GM21381 (cell line): ENCODE measurements at regions not wholly inside any gene's neighbourhood (a gene's known extent, or its start where the extent isn't known, plus 50 kb on each side); places are given as distances from the start of the nearest gene placed in this dataset.

Source experiments
- ATAC-seq: cut with Tn5 transposase; IDR thresholded peaks from one replicate; pipeline ENCODE4 v1.9.1; 2021; ENCODE audit warnings: mild to moderate bottlenecking, moderate library complexity; ENCODE audit not compliant: unreplicated experiment

DNA sequence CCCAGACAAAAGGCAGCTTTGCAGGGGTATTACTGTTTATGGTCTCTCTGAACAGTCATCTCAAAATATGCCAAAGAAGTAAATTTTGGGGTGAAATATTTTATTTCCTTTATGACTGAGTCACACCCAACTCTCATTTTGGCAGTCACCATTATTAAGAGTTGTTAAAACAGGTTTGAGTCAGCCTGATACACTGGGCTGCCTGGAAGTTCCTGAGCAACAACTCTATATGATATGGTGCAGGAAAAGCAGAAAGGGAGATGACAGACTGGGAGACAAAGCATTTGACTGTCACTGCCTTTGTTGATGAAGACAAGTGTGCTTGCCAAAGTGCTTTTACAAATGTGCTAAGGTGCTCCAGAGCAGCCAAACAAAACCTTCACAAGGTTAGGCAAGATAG lies 1263.5 kb downstream of the PCDH7 start:
- no peak for ATAC-seq

DNA sequence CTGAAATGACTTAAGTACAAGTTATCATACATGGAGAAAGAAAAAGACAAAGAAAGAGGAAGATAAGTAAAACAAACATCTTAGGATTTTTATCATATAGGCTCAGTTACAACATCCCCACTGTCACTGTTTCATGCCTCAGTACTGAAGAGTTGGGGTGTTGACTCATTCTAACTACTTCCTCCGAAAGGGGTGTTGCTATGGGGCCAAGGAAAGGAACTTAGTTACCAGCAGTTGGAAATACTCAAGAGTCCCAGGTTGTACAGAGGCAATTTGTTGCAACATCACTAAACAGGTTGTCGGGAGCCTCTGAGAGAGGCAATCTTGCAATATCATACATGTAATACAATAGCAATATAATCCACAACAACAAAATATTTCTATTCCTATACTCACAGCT lies 1264.7 kb downstream of the PCDH7 start:
- no peak for ATAC-seq

DNA sequence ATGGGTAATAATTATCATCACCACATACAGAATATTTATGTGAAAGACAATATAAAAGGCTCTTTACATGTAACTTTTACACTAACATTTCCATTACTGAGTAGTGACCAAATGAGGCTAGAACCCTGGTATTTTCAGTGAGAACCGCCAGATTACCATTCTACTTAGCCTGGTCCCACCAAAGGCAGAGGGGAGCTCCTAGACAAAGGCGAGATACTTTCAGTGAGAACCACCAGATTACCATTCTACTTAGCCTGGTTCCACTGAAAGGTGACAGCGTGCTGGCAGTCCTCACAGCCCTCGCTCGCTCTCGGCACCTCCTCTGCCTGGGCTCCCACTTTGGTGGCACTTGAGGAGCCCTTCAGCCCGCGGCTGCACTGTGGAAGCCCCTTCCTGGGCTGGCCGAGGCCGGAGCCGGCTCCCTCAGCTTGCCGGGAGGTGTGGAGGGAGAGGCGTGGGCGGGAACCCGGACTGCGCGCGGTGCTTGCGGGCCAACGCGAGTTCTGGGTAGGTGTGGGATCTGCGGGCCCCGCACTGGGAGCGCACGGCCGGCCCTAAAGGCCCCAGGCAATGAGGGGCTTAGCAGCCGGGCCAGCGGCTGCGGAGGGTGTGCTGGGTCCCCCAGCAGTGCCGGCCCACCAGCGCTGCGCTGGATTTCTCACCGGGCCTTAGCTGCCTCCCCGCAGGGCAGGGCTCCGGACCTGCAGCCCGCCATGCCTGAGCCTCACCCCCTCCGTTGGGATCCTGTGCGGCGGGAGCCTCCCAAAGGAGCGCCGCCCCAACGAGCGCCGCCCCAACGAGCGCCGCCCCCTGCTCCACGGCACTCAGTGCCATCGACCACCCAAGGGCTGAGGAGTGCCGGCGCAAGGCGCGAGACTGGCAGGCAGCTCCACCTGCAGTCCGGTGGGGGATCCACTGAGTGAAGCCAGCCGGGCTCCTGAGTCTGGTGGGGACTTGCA lies 1276.1 kb downstream of the PCDH7 start:
- ATAC-seq = no peak

DNA sequence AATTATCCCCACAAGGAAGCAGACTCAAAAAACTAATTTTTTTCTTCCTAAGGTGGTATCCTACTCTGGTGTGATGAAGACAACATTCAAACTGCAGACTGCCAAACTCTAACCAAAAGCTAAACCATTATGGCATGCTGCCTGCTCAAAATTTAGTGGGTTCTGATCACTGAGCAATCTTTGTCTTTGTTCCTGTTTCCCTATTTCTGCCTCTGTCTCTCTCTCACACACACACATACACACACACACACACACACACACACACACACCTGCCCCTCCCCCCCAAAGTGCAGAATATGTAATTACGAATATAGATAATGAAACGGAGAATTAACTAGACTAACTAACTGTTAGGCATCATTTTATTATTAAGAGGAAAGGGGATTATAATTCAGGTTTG lies 1278.6 kb downstream of the PCDH7 start:
- no peak for ATAC-seq

DNA sequence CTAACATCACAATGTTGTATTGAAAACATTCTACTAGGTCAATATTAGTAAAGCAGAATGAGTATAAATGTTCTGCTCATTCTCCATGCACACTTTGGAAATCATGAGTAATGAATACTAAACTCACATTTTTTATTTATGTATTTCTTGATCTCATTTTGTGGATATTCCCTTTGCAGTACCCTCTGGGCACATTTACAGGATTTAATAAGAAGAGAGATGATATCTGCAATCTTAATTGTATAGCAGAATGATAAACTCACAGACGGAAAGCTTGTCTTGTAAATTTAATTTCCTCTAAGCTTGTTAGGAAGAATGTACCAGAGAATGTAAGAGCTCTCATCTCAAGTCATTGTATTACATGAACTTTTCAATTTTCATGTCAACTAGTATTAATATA lies 1279.7 kb downstream of the PCDH7 start:
- ATAC-seq = no peak

DNA sequence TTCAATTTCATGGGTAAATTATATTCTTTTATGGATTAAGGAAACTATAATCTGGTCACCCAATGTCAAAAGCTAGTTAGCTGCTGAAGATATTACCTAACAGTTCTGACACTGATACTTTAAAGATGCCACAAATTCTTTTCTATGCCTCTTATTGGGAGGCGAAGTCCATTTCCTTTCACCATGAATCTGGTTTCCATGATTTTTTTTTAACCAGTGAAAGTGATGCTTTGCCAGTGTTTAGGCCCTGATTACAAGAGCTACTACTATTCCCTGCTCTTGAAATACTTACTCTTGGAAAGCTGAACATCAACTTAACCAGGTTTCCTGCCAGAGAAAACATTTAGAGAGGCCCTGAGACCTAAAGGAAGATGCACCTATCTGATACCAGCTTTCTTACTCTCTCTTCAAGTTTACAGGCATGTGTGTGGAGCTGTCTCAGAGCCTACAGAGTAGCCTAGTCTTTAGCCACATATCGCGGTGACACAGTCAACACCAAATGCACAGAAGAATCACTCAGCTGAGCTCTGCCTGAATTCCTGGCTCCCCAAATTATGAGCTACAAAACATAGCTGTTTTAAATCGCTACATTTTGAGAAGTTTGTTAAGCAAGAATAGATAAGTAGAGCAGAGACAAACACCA lies 1280.8 kb downstream of the PCDH7 start:
- ATAC-seq = no peak

DNA sequence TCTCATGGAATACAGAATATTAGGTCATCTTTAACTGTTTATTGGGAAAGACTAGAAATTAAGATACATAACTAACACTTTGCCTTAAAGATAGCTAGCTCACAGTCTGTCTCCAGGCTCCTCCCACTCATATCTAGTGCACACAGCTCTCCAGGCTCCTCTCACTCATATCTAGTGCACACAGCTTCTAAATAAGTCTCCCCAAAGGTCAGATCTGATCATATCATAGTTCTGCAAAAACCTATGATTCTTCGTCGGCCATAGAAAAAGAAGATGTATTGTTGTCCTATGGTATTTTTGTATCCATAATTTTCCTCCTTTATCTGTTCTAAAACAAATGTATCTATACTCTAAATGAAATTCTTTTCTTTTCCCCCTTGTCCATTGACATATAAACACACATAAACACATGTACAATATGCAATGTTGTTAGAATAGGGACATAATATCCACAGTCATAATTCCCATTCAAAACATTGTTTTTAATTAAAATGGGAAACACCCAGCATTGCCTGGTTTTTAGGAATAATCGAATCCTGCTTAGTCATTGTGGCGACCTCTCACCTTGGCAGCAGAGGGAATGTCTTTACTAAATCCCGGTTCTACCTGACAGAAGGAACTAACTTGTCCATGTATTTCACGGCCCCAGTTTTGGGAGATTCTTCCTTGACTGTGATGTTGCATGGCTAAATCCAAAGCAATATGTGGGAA lies 1282.0 kb downstream of the PCDH7 start:
- ATAC-seq = no peak

DNA sequence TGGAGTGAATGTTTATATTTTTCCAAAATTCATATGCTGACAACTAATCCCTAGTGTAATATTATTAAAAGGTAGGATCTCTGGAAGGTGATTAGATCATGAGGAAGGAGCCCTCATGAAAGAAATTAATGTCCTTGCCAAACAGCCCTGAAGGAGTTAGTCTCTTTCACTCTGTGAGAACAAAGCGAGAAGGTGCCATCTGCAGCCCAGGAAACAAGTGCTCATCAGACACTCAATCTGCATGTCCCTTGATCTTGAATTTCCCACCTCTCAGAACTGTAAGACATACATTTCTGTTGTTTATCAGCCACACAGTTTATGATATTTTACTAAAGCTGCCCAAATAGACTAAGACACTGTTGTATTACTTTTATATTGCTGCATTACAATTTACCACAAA lies 1283.4 kb downstream of the PCDH7 start:
- ATAC-seq = no peak

DNA sequence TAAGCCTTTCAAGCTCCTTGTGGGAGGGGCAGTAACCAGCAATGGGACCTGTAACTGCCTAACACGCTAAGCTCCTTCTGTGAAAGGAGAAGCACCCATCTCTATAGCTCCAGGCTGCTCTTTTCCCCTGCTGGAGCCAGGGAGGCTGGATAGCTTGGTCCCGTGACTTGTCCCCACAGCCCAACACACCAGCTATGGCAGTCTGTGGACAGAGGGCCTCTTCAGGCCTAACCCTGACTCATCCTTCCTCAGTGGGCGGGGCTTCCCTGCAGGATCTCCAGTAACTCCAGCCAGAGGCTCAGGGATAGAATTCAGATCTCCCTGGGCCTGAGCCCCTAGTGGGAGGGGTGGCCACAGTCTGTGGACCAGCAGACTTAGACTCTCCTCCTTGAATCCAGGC lies 1290.1 kb downstream of the PCDH7 start:
- ATAC-seq = no peak

DNA sequence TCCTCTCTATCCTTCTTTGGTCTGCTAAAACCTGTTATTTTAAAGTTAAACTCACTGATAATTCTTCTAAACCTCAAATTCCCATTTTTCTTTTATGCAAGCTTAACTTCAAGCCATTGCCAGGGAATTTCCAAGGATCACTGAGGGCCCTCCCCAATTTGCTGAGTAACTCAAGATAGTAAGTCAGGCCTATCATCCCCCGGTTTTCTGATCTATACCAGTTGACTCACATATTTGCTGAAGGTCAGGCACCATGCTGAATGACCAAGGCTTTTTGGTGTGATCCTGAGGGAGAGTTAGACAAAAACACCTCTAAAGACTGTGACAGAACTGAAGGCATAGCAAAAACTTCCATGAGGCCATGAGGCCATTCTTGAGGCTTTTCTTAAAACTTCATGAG lies 1301.9 kb downstream of the PCDH7 start:
- ATAC-seq = no peak

DNA sequence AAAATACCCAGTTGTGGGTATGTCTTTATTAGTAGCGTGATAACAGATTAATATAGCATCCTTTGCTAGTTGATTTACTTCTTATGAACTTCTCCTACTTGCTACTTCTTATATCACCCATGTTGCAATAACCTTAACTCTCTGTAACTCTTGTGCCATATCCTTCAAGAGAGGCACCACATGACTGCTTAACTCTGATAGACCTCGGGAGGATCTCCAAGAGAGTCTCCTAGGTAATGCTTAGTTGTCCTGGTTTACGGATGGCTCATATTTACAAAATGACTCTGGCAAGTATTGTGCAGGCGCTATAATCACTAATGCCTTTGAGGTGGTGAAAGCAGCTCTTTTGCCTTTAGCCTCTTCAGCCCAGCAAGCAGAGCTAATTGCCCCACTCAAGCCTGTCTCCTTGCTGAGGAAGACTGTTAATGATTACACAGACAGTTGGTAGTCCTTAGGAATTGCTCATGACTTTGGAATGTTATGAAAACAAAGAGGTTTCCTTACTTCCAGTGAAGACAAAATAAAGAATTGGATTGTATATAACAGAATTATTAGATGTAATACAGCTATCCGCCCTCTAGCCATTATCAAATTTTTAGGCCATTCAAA lies 1305.8 kb downstream of the PCDH7 start:
- ATAC-seq = no peak

DNA sequence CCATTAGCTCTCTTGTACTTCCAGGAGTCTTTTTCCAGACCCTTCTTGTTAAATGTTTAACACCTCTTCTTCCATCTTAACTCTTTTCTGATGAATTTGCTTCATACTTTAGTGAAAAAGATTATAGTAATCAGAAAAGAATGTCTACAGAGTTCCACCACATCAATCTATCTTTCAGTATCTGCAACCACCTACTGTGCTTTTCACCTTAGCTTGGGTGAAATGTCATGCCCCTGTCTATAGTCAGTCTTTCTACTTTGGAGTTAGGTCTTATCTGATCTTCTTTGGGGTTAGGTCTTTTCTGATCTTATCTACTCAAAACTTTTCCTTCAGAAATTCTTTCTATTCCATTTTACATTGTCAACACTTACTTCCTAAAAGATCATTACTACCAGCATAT lies 1310.2 kb downstream of the PCDH7 start:
- ATAC-seq = no peak

DNA sequence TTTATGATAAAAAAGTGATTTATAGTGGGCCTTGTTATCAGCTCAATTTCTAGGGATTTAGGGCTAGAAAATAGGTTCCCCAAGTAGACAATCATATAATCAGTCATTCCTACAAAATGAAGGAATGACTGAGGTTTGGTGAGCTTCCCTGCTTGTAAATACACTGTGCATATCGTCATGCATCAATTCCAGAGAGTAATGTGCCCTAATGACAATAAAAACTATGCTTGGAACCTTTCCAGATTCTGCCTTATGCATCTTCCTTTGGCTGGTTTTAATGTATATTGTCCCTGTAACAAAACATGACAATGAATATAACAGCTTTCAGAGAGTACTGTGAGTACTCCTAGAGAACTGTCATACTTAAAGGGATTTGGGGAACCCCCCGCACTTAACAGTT lies 1310.9 kb downstream of the PCDH7 start:
- ATAC-seq = no peak

DNA sequence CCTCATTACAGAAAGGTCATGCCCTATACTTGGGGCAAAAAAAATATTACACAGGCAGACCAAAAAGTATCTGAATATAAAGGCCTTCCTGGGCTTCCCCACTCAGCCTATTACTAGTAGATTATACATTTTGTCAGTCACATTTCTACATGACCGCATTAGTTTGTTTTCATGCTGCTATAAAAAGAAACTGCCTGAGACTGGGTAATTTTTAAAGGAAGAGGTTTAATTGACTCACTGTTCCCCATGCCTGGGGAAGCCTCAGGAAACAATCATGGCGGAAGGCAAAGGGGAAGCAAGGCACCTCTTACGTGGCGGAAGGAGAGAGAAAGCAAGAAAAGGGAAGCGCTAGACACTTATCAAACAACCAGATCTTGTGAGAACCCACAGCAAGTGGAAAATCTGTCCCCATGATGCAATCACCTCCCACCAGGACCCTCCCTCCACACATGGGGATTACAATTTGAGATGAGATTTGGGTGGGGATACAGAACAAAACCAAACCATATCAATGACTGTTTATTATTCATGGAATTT lies 1312.0 kb downstream of the PCDH7 start:
- ATAC-seq = no peak

DNA sequence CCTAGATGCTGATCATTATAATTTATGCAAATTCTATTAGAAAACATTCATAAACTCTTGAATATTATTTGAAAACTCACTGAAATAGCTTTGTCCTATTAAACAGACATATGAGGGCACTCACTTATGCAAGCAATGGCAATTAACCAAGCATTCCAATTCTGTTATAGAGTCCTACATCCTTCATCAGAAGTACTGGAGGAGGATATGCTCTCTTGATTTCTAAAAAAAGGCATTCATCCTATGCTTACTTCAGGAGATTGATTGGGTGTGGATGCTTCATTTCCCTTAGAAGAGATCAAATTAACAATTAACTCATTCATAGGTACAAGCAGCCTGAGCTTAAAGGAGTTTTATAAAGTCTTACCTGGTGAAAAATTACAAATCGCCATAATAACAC lies 1317.2 kb downstream of the PCDH7 start:
- ATAC-seq = no peak

DNA sequence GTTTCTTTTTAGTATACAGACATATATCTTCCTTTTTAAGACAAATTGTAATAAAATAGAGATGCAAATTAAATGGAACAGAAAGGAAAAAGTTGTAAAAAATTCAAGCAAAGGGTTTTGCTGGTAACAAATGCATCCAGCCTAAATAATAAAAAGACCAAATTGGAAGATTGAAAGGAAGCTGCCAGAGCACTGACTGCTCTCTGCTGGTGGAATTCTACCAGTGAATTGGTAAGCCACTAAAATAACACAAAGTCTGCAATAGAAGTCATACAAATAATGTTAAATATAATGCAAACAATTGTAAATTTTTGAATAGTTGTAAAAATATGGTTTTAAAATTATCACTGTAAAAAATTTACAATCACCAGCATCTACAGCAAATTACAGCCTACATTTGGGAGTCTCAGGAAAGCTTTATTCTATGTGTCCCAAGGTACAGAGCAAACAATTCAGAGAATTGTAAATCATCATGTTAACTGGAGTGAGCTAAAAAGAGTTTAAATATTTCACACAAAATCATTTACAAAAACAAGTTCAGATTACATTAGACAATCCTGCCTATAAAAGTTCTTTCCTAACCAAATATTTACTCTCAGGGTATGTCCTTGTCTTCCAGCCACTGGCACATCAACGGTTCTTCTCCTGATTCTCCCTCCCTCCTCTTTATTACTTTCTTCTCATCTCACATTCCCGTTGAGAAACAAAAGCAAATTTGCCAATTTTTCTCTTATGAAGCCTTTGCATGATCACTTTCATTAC lies 1322.5 kb downstream of the PCDH7 start:
- no peak for ATAC-seq

DNA sequence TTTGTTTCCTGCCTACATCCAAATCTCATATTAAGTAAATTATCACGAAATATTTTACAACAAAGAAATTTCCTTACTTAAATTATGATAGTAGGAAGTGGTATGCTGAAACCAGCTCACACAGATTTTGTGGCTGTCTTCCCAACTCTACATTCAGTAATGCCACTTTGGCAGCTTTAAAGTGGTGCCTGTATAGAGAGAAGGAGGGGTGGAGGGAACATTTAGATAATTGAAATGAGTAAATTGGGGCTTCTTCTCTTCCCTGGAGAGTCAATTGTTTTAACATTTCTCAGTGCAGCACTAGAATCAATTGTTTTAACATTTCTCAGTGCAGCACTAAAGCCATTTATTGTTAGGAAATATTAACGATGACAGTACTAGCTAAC lies 1323.1 kb downstream of the PCDH7 start:
- no peak for ATAC-seq

DNA sequence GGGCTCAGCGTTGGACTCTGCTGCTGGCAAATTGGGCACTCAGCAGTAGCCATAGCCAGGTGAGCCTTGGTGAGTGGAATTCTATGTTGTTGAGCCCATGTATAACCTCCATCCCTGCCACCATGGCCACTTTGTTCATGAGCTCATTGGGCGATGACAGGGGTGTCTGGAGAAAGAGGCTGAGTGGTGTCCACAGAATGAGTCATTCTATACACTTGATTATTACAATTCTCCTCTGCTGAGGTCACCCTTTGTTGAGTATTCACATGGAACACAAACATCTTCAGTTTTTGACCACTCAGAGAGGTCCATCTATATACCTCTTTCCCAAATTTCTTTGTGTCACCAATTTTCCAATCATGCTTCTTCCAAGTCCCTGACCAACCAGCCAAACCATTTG lies 1341.7 kb downstream of the PCDH7 start:
- no peak for ATAC-seq

DNA sequence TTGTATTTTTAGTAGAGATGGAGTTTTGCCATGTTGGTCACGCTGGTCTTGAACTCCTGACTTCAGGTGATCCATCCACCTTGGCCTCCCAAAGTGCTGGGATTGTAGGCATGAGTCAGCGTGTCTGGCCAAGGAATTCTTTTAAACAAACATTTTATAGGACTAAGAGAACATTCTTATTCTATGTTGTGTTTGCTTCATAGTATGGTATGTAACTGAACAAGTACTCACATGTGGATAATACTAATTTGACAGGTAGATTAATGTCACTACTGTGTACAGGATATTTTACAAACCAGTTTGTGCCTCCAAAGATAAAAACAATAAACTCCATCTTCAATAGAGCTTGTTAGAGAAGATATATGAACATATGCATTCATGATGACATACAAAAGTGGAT lies 1353.4 kb downstream of the PCDH7 start:
- ATAC-seq = no peak

DNA sequence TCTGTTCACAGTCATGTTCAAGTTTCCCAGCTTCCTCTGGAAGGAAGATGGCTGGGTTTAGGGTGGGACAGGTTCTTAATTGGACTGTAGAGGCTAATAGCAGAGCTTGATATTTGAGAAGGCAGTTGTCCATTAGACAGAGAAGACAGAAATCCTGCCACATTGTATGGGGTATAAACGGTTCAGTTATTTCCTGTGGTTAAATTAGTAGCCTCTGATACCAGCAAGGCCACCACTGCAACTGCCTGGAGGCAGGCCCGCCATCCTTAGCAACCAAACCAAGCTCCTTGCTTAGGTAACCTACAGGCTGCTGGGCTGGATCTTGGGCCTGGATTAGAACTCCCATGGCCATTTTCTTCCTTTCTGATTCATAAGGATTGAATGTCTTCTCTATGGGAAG lies 1367.0 kb downstream of the PCDH7 start:
- no peak for ATAC-seq
